ENCODE measurements at regions not wholly inside any gene's neighbourhood (a gene's known extent, or its start where the extent isn't known, plus 50 kb on each side); places are given as distances from the start of the nearest gene placed in this dataset.

DNA sequence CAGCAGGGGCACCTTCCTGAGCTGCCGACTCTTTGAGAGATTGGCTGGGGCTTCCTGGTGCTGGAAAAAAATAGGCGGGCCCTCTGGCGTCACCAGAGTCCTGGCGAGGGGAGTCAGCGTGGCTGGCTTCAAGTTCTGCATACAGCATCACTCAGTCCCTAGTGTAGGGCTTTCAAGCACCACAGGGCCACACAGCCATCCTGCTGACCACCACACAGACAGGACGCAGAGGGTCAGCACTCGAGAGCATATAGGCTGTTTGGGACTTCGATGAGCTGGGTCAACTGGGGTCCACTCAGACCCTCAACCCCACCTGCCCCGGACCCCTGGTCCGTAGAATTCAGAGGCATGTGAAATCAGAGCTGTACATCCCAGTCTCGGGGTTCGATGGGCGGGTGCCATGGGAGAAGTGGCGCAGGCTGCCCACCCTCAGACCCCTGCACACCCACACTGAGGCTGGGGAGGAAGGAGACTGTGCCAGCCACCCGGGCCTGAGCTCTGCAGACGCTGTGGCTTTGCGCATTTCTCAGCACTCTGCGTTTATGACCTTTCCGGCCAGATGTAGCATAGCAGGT is 1131.9 kb downstream of the BRD1 start:
- TF ChIP-seq, protein P1, sequence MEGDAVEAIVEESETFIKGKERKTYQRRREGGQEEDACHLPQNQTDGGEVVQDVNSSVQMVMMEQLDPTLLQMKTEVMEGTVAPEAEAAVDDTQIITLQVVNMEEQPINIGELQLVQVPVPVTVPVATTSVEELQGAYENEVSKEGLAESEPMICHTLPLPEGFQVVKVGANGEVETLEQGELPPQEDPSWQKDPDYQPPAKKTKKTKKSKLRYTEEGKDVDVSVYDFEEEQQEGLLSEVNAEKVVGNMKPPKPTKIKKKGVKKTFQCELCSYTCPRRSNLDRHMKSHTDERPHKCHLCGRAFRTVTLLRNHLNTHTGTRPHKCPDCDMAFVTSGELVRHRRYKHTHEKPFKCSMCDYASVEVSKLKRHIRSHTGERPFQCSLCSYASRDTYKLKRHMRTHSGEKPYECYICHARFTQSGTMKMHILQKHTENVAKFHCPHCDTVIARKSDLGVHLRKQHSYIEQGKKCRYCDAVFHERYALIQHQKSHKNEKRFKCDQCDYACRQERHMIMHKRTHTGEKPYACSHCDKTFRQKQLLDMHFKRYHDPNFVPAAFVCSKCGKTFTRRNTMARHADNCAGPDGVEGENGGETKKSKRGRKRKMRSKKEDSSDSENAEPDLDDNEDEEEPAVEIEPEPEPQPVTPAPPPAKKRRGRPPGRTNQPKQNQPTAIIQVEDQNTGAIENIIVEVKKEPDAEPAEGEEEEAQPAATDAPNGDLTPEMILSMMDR (IDR thresholded peaks at IDR 0.05) = no peak
- no peak for TF ChIP-seq ZFX (IDR thresholded peaks at IDR 0.05; ENCODE audit: borderline replicate concordance)
